ENCODE measurements at regions not wholly inside any gene's neighbourhood (a gene's known extent, or its start where the extent isn't known, plus 50 kb on each side); places are given as distances from the start of the nearest gene placed in this dataset.

DNA sequence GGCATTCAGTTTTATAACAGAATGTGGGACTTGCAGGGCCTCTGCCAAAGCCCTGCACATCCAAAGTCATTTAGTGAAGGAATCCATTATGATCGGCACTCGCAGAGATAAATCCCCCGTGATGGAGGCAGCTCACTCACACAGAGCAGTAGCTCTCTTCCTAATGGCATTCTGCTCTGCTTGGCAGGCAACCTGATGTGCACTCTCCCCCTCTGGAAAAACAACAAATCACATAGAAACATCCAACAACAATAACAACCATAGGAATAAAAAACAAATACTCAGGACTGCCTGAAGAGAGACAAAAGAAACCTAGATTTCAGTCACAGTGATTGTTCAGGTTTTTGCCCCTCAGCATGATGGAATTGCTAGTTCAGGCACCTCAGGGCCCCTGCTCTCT lies 59.7 kb downstream of the NAA11 start:
- Histone ChIP-seq H3K9ac (ENCODE audit: low read depth, low read length) (no peak overlapping the region), H3K27me3 (ENCODE audit: control insufficient read depth, insufficient read depth, low read length) (no peaks in the 10 kb centered on the region), H3K4me1 (ENCODE audit: control insufficient read depth, insufficient read depth, low read length) (no peaks in the 10 kb centered on the region), H3K9me3 (replicated peaks; ENCODE audit: low read length) (no peaks in the 10 kb centered on the region), H3K4me2 (ENCODE audit: low read length) (no peak overlapping the region), H3K4me3 (ENCODE audit: low read length) (no peak overlapping the region), H3K36me3 (ENCODE audit: insufficient read depth, low read length) (no peaks in the 10 kb centered on the region)

DNA sequence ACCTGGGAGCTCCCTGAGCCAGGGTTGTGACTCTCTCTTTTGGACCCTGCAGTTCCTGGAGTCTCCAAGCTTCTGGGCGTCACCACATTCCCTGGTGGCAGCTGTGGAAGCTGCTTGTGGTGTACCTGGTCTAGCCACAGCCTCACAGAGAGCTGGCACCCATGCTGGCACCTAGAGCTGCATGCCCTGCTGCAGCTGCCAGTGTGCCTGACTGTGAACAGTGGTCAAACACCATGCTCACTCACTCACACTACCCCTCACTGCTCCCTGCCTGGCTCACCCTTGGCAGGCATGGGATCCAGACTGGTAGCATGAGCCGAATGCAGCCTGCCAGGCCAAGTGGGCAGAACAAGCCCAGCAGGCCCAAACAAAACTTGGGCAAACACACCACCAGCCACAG lies 66.6 kb downstream of the NAA11 start:
- no peaks in the 10 kb centered on the region for H3K4me1 ChIP-seq (ENCODE audit: control insufficient read depth, insufficient read depth, low read length)
- no peaks in the 10 kb centered on the region for H3K27me3 ChIP-seq (ENCODE audit: control insufficient read depth, insufficient read depth, low read length)
- no peak overlapping the region for H3K4me3 ChIP-seq (ENCODE audit: low read length)
- H3K9ac ChIP-seq (ENCODE audit: low read depth, low read length): no peak overlapping the region
- no peaks in the 10 kb centered on the region for H3K9me3 ChIP-seq (replicated peaks; ENCODE audit: low read length)
- no peak overlapping the region for H3K4me2 ChIP-seq (ENCODE audit: low read length)
- H3K36me3 ChIP-seq (ENCODE audit: insufficient read depth, low read length): no peaks in the 10 kb centered on the region

DNA sequence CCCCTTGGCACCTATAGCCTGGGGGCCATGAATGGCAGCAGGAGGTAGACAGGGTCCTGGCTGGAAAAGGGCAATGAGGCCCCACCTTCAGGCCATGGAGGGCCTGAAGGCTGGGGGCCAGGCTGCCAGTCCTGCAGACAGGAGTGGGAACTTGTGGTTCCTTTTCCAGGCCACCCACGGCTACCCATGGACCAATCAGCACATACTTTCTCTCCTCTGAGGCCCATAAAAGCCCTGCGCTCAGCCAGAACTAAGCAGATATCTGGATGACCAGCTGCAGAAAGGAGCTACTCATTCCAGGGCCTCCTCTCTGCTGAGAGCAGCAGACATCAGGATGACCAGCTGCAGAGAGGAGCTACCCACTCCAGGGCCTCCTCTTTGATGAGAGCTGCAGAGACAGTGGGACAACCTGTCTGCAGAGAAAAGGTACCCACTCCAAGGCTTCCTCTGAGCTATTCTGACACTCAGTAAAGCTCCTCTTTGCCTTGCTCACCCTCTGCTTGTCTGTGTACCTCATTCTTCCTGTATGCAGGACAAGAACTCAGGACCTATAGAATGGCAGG lies 67.2 kb downstream of the NAA11 start:
- Histone ChIP-seq H3K27me3 (ENCODE audit: control insufficient read depth, insufficient read depth, low read length) (no peaks in the 10 kb centered on the region), H3K4me3 (ENCODE audit: low read length) (no peak overlapping the region), H3K9ac (ENCODE audit: low read depth, low read length) (no peak overlapping the region), H3K4me2 (ENCODE audit: low read length) (no peak overlapping the region), H3K4me1 (ENCODE audit: control insufficient read depth, insufficient read depth, low read length) (no peaks in the 10 kb centered on the region), H3K9me3 (replicated peaks; ENCODE audit: low read length) (no peaks in the 10 kb centered on the region), H3K36me3 (ENCODE audit: insufficient read depth, low read length) (no peaks in the 10 kb centered on the region)

DNA sequence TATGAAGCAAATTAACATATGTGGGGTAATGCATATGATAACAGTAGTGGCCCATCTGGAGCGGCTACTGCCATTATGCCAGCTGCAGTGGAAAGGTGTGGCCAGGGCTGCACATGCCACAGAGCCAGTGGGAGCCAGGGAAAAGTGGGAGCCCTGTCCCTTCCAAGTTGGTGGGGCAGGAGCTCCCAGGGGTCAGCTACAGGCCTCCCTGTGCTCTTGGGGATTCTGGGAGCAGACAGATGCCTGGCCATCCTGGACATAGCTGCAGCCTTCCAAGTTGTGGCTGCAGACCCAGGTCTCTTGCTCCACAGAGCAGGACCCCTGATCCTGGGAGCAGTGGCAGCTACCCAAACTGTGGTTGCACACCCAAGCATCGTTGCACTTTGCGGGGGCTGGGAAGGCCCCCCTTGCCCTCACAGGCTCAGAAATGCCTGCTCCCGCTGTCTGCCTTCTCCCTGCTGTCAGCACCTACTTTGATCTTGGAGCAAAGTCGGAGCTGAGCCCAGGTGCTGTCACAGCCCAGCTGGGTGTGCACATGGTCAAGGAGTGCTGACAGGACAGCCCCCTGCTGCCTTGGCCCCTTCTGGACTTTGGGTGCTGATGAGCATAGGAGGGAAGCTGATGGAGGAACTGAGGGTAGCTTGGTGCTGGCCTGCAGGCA lies 67.8 kb downstream of the NAA11 start:
- no peaks in the 10 kb centered on the region for H3K9me3 ChIP-seq (replicated peaks; ENCODE audit: low read length)
- H3K9ac ChIP-seq (ENCODE audit: low read depth, low read length): no peak overlapping the region
- H3K36me3 ChIP-seq (ENCODE audit: insufficient read depth, low read length): no peaks in the 10 kb centered on the region
- no peaks in the 10 kb centered on the region for H3K27me3 ChIP-seq (ENCODE audit: control insufficient read depth, insufficient read depth, low read length)
- H3K4me1 ChIP-seq (ENCODE audit: control insufficient read depth, insufficient read depth, low read length): no peaks in the 10 kb centered on the region
- no peak overlapping the region for H3K4me2 ChIP-seq (ENCODE audit: low read length)
- no peak overlapping the region for H3K4me3 ChIP-seq (ENCODE audit: low read length)

GRCh38 chr4:79255793-79256192 lies 70.1 kb downstream of the NAA11 start:
- Histone ChIP-seq H3K4me2 (ENCODE audit: low read length) (no peak overlapping the region), H3K9ac (ENCODE audit: low read depth, low read length) (no peak overlapping the region), H3K4me3 (ENCODE audit: low read length) (no peak overlapping the region), H3K9me3 (replicated peaks; ENCODE audit: low read length) (no peaks in the 10 kb centered on the region), H3K27me3 (ENCODE audit: control insufficient read depth, insufficient read depth, low read length) (no peaks in the 10 kb centered on the region), H3K36me3 (ENCODE audit: insufficient read depth, low read length) (no peaks in the 10 kb centered on the region), H3K4me1 (ENCODE audit: control insufficient read depth, insufficient read depth, low read length) (no peaks in the 10 kb centered on the region)

GRCh38 chr4:79253924-79254323 lies 71.9 kb downstream of the NAA11 start:
- H3K4me1 ChIP-seq (ENCODE audit: control insufficient read depth, insufficient read depth, low read length): no peaks in the 10 kb centered on the region
- no peaks in the 10 kb centered on the region for H3K9me3 ChIP-seq (replicated peaks; ENCODE audit: low read length)
- no peak overlapping the region for H3K4me2 ChIP-seq (ENCODE audit: low read length)
- H3K36me3 ChIP-seq (ENCODE audit: insufficient read depth, low read length): no peaks in the 10 kb centered on the region
- H3K9ac ChIP-seq (ENCODE audit: low read depth, low read length): no peak overlapping the region
- no peaks in the 10 kb centered on the region for H3K27me3 ChIP-seq (ENCODE audit: control insufficient read depth, insufficient read depth, low read length)
- no peak overlapping the region for H3K4me3 ChIP-seq (ENCODE audit: low read length)

- H3K4me3 ChIP-seq (ENCODE audit: low read length): no peak overlapping the region
- H3K4me1 ChIP-seq (ENCODE audit: control insufficient read depth, insufficient read depth, low read length): no peaks in the 10 kb centered on the region
- no peaks in the 10 kb centered on the region for H3K27me3 ChIP-seq (ENCODE audit: control insufficient read depth, insufficient read depth, low read length)
- H3K9ac ChIP-seq (ENCODE audit: low read depth, low read length): no peak overlapping the region
- no peak overlapping the region for H3K4me2 ChIP-seq (ENCODE audit: low read length)
- no peaks in the 10 kb centered on the region for H3K36me3 ChIP-seq (ENCODE audit: insufficient read depth, low read length)
- H3K9me3 ChIP-seq (replicated peaks; ENCODE audit: low read length): no peaks in the 10 kb centered on the region
These were observed 72.7 kb downstream of the NAA11 start for GRCh38 chr4:79253168-79253567.

DNA sequence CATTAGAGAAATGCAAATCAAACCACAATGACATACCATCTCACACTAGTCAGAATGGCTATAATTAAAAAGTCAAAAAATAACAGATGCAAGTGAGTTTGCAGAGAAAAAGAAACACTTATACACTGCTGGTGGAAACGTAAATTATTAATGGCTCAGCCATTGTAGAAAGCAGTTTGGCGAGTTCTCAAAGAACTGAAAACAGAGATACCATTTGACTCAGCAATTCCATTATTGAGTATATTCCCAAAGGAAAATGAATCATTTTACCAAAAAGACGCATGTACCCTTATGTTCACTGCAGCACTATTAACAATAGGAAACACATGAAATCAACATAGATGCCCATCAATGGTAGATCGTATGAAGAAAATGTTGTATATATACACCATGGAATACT lies 75.0 kb downstream of the NAA11 start:
- Histone ChIP-seq H3K36me3 (ENCODE audit: insufficient read depth, low read length) (no peaks in the 10 kb centered on the region), H3K27me3 (ENCODE audit: control insufficient read depth, insufficient read depth, low read length) (no peaks in the 10 kb centered on the region), H3K9ac (ENCODE audit: low read depth, low read length) (no peak overlapping the region), H3K4me3 (ENCODE audit: low read length) (no peak overlapping the region), H3K9me3 (replicated peaks; ENCODE audit: low read length) (no peaks in the 10 kb centered on the region), H3K4me2 (ENCODE audit: low read length) (no peak overlapping the region), H3K4me1 (ENCODE audit: control insufficient read depth, insufficient read depth, low read length) (no peaks in the 10 kb centered on the region)

- H3K4me2 ChIP-seq (ENCODE audit: low read length): no peak overlapping the region
- no peaks in the 10 kb centered on the region for H3K9me3 ChIP-seq (replicated peaks; ENCODE audit: low read length)
- H3K9ac ChIP-seq (ENCODE audit: low read depth, low read length): no peak overlapping the region
- H3K4me3 ChIP-seq (ENCODE audit: low read length): no peak overlapping the region
- H3K4me1 ChIP-seq (ENCODE audit: control insufficient read depth, insufficient read depth, low read length): no peaks in the 10 kb centered on the region
- H3K36me3 ChIP-seq (ENCODE audit: insufficient read depth, low read length): no peaks in the 10 kb centered on the region
- no peaks in the 10 kb centered on the region for H3K27me3 ChIP-seq (ENCODE audit: control insufficient read depth, insufficient read depth, low read length)
These were observed 75.9 kb downstream of the NAA11 start for GRCh38 chr4:79249881-79250503.

DNA sequence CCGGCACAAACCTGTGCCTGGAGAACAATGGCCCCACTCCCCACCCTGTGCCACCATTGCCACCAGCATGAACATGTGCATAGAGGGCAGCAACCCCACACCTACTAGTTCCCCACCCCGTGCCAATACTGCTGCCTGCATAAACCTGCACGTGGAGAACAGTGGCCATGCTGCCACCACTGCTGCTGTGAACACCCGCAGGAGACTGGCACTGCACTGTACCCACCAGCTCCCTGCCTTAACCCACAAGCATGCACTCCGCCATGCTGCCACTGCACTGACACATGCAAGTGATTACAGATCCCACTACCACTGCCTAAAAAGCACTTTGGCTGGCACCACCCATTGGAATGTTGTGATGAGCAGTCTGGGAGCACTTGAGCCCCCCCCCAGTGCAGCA lies 77.3 kb downstream of the NAA11 start:
- Histone ChIP-seq H3K36me3 (ENCODE audit: insufficient read depth, low read length) (no peaks in the 10 kb centered on the region), H3K4me3 (ENCODE audit: low read length) (no peak overlapping the region), H3K9ac (ENCODE audit: low read depth, low read length) (no peak overlapping the region), H3K27me3 (ENCODE audit: control insufficient read depth, insufficient read depth, low read length) (no peaks in the 10 kb centered on the region), H3K4me2 (ENCODE audit: low read length) (no peak overlapping the region), H3K9me3 (replicated peaks; ENCODE audit: low read length) (no peaks in the 10 kb centered on the region), H3K4me1 (ENCODE audit: control insufficient read depth, insufficient read depth, low read length) (no peaks in the 10 kb centered on the region)

- Histone ChIP-seq H3K4me2 (ENCODE audit: low read length) (no peak overlapping the region), H3K36me3 (ENCODE audit: insufficient read depth, low read length) (no peaks in the 10 kb centered on the region), H3K4me1 (ENCODE audit: control insufficient read depth, insufficient read depth, low read length) (no peaks in the 10 kb centered on the region), H3K27me3 (ENCODE audit: control insufficient read depth, insufficient read depth, low read length) (no peaks in the 10 kb centered on the region), H3K9me3 (replicated peaks; ENCODE audit: low read length) (no peaks in the 10 kb centered on the region), H3K9ac (ENCODE audit: low read depth, low read length) (no peak overlapping the region), H3K4me3 (ENCODE audit: low read length) (no peak overlapping the region)
These were observed 78.0 kb downstream of the NAA11 start for GRCh38 chr4:79247695-79248394.
